22Rv1 (cell line): ENCODE measurements at regions not wholly inside any gene's neighbourhood (a gene's known extent, or its start where the extent isn't known, plus 50 kb on each side); places are given as distances from the start of the nearest gene placed in this dataset.

Source experiments
- ZFX ChIP-seq: fragments of 450-650 bp; IDR thresholded peaks from 2 replicates; pipeline ENCODE4 v1.6.1; 2017; ENCODE audit warnings: antibody characterized with exemption, borderline replicate concordance
- TF ChIP-seq, protein P1 (sequence below): fragments of 450-650 bp; IDR thresholded peaks from 2 replicates; pipeline ENCODE4 v1.5.1; 2017; ENCODE audit warnings: mild to moderate bottlenecking

- TF ChIP-seq, protein P1, sequence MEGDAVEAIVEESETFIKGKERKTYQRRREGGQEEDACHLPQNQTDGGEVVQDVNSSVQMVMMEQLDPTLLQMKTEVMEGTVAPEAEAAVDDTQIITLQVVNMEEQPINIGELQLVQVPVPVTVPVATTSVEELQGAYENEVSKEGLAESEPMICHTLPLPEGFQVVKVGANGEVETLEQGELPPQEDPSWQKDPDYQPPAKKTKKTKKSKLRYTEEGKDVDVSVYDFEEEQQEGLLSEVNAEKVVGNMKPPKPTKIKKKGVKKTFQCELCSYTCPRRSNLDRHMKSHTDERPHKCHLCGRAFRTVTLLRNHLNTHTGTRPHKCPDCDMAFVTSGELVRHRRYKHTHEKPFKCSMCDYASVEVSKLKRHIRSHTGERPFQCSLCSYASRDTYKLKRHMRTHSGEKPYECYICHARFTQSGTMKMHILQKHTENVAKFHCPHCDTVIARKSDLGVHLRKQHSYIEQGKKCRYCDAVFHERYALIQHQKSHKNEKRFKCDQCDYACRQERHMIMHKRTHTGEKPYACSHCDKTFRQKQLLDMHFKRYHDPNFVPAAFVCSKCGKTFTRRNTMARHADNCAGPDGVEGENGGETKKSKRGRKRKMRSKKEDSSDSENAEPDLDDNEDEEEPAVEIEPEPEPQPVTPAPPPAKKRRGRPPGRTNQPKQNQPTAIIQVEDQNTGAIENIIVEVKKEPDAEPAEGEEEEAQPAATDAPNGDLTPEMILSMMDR, result no peak
- TF ChIP-seq ZFX, result no peak
Observed at GRCh38 chr18:39200153-39200552, 1634.6 kb upstream of the CELF4 start.
